ENCODE measurements at regions not wholly inside any gene's neighbourhood (a gene's known extent, or its start where the extent isn't known, plus 50 kb on each side); places are given as distances from the start of the nearest gene placed in this dataset.

GRCh38 chr2:234267534-234267933, 217.0 kb downstream of the SPP2 start:
- in situ Hi-C loops (cut with HindIII; ENCODE audit: low sequenced_read_pairs) = no loop called here
- no peak for TF ChIP-seq CTCF (IDR thresholded peaks at IDR 0.05; ENCODE audit: low read depth, low read length, missing control alignments)
- no peak overlapping the region for H3K4me3 ChIP-seq (ENCODE audit: low read depth, low read length)
- no peak for DNase-seq (ENCODE audit: low read depth)

DNA sequence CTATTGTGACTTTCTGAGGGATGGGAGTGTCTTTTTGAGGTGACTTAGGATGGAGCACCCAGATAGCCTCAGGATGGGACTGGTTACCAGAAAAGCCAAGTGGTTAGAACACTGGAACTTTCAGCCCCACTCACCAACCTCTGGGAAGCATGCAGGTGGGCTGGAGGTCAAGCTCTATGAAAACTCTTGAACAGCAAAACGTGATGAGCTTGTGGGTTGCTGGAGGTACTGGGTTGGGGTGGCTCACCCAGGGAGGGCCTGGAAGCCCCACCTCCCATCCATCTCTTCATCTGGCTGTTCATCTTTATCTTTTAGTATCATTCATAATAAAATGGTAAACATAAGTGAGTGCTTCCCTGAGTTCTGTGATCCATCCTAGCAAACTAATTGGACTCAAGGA, 216.4 kb downstream of the SPP2 start:
- TF ChIP-seq CTCF (IDR thresholded peaks at IDR 0.05; ENCODE audit: low read depth, low read length, missing control alignments) = no peak
- DNase-seq (ENCODE audit: low read depth) = no peak
- H3K4me3 ChIP-seq (ENCODE audit: low read depth, low read length) = no peak overlapping the region
- in situ Hi-C loops (cut with HindIII; ENCODE audit: low sequenced_read_pairs) = no loop called here

DNA sequence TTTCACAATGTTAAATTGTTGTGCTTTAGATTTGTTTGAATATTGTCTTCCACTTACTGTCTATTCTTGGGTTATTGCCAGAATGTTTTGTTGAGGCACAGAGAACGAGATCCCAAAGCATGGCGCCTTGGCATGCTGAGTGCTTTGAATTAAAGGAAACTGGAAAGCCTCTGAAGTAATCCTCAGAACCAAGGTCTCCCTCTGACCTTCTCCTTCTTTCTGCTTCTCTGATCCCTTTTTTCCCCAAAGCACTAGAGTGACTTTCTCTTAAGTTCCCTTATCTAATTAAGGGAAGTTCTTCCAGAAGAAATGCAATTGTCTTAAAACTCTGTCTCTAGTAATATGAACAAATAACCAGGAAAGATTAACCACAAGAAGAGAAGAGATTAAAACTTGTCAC, 214.7 kb downstream of the SPP2 start:
- in situ Hi-C loops (cut with HindIII; ENCODE audit: low sequenced_read_pairs) = no loop called here
- H3K4me3 ChIP-seq (ENCODE audit: low read depth, low read length) = no peak overlapping the region
- no peak for TF ChIP-seq CTCF (IDR thresholded peaks at IDR 0.05; ENCODE audit: low read depth, low read length, missing control alignments)
- DNase-seq (ENCODE audit: low read depth) = no peak

DNA sequence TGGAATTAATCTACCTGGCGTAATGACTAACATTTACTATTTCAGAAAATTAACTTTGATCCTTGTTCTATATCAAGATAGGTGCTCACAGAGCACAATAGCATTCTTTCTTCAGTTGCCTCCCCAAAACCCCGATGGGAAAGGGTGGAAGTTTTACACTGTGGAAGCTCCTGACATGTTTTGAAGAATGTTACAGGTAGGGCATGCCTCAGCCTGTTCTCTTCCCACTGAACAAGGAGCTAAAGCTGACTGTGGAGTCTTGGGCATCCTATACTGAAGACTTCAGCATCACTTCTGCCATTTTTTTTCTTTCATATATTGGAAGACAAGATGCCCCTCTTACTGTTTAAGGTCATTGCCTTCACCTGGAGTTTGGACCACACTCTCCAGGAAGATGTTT, 211.2 kb downstream of the SPP2 start:
- no peak for TF ChIP-seq CTCF (IDR thresholded peaks at IDR 0.05; ENCODE audit: low read depth, low read length, missing control alignments)
- DNase-seq (ENCODE audit: low read depth) = no peak
- no peak overlapping the region for H3K4me3 ChIP-seq (ENCODE audit: low read depth, low read length)
- in situ Hi-C loops (cut with HindIII; ENCODE audit: low sequenced_read_pairs) = no loop called here

- H3K4me3 ChIP-seq (ENCODE audit: low read depth, low read length) = no peak overlapping the region
- no peak for DNase-seq (ENCODE audit: low read depth)
- in situ Hi-C loops (cut with HindIII; ENCODE audit: low sequenced_read_pairs) = no loop called here
- no peak for TF ChIP-seq CTCF (IDR thresholded peaks at IDR 0.05; ENCODE audit: low read depth, low read length, missing control alignments)
Observed at GRCh38 chr2:234259440-234259839, 208.9 kb downstream of the SPP2 start.

DNA sequence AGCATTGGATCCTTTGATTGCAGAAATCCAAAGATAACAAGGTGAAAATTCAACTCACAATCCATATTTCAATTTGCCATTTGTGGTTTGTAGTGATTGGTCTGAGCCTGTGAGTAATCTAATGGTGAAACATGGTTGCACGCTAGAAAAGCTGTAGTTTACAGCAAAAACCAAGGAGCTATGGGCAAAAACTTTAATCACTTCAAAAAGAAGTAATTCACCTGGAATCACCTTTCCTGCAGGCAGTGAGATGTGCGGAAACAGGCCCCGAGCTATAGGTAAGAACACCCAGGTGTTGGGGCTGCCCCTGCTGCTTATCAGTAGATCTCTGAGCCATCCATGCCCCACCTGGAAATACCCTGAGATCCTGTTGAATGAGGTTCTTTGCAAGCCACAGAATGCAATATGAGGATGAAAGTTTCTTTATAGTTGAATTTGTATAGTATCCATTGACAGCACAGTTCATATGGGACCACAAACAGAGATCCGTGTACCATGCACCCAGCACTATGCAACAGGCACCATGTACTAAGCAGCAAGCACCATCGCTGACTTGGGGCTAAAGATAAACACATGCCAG, 208.2 kb downstream of the SPP2 start:
- no peak for TF ChIP-seq CTCF (IDR thresholded peaks at IDR 0.05; ENCODE audit: low read depth, low read length, missing control alignments)
- no peak overlapping the region for H3K4me3 ChIP-seq (ENCODE audit: low read depth, low read length)
- in situ Hi-C loops (cut with HindIII; ENCODE audit: low sequenced_read_pairs) = no loop called here
- no peak for DNase-seq (ENCODE audit: low read depth)
